GM18861 (cell line): ENCODE measurements at regions not wholly inside any gene's neighbourhood (a gene's known extent, or its start where the extent isn't known, plus 50 kb on each side); places are given as distances from the start of the nearest gene placed in this dataset.
"Not testable (repeated sequence)": the region's sequence is repeated elsewhere in the genome, so short reads cannot be mapped to it uniquely, and the experiment has no call there.

ENCODE experiments used
- ATAC-seq: cut with Tn5 transposase; IDR thresholded peaks from one replicate; pipeline ENCODE4 v1.9.1; 2021; ENCODE audit not compliant: unreplicated experiment

GRCh38 chr5:56733580-56733979 lies 81.8 kb upstream of the MAP3K1 start:
- ATAC-seq: no peak

GRCh38 chr5:56732121-56732520 lies 83.2 kb upstream of the MAP3K1 start:
- ATAC-seq: no peak

- ATAC-seq: not testable (repeated sequence)
Observed at GRCh38 chr5:56731473-56731872, 83.9 kb upstream of the MAP3K1 start.

- no peak for ATAC-seq
Observed at GRCh38 chr5:56729488-56729887, 85.9 kb upstream of the MAP3K1 start.

- no peak for ATAC-seq
Observed at GRCh38 chr5:56725711-56726411, 89.5 kb upstream of the MAP3K1 start.

GRCh38 chr5:56724857-56725256 lies 90.5 kb upstream of the MAP3K1 start:
- ATAC-seq: not testable (repeated sequence)

- no peak for ATAC-seq
Observed at GRCh38 chr5:56722317-56722716, 93.0 kb upstream of the MAP3K1 start.

GRCh38 chr5:56717253-56717987 lies 97.9 kb upstream of the MAP3K1 start:
- ATAC-seq: no peak

GRCh38 chr5:56715986-56716385 lies 99.4 kb upstream of the MAP3K1 start:
- ATAC-seq: no peak

GRCh38 chr5:56712895-56713591 lies 102.3 kb upstream of the MAP3K1 start:
- ATAC-seq: no peak

GRCh38 chr5:56710826-56711590 lies 104.3 kb upstream of the MAP3K1 start:
- ATAC-seq: no peak

- ATAC-seq: no peak
Observed at GRCh38 chr5:56706504-56706903, 108.8 kb upstream of the MAP3K1 start.

GRCh38 chr5:56705217-56705616 lies 110.1 kb upstream of the MAP3K1 start:
- ATAC-seq: no peak

- no peak for ATAC-seq
Observed at GRCh38 chr5:56703952-56704351, 111.4 kb upstream of the MAP3K1 start.

- no peak for ATAC-seq
Observed at GRCh38 chr5:56700711-56701110, 114.6 kb upstream of the MAP3K1 start.

GRCh38 chr5:56699538-56699937 lies 115.8 kb upstream of the MAP3K1 start:
- ATAC-seq: no peak

- no peak for ATAC-seq
Observed at GRCh38 chr5:56698463-56699381, 116.6 kb upstream of the MAP3K1 start.

- no peak for ATAC-seq
Observed at GRCh38 chr5:56696900-56697299, 118.4 kb upstream of the MAP3K1 start.

- no peak for ATAC-seq
Observed at GRCh38 chr5:56693220-56693579, 122.1 kb upstream of the MAP3K1 start.
